Peyer's patch (tissue), 4 donors: ENCODE measurements at regions not wholly inside any gene's neighbourhood (a gene's known extent, or its start where the extent isn't known, plus 50 kb on each side); places are given as distances from the start of the nearest gene placed in this dataset.

Experiments used
- POLR2A ChIP-seq, 2 donors: fragments of 450-650 bp; IDR thresholded peaks; one replicate each; pipeline ENCODE4 v1.5.1; 2017; ENCODE audit warnings: antibody characterized with exemption in 2 of 2, mild to moderate bottlenecking in 2 of 2, moderate library complexity in 2 of 2
- TF ChIP-seq, protein P1 (sequence below), 6 experiments: fragments of 450-650 bp in 4 of 6; fragments of 200-600 bp in 2 of 6; sonication (generic) in 1 of 6; IDR thresholded peaks; one replicate each; pipeline ENCODE4 v1.5.1; 2017 to 2019; ENCODE audit warnings: antibody characterized with exemption in 6 of 6, mild to moderate bottlenecking in 3 of 6, moderate library complexity in 1 of 6

DNA sequence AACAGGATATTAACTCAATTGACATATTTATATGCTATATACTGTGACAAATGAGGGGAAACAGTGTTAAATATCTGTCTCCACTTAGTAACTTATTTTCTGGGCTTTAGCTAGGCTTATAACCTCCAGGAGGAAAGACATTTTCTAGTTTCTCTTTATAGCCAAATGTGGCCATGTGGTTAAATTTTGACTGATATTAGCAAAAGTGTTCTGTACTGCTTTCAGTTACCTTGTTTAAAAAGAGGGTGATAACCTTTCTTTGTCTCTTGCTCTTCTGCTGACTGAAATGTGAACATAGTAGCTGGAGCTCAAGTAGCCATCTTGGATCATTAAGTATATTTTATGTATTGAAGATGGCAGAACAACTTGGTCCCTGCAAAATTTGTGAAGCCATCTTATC, 253.7 kb downstream of the PDHA2 start:
- TF ChIP-seq, protein P1, sequence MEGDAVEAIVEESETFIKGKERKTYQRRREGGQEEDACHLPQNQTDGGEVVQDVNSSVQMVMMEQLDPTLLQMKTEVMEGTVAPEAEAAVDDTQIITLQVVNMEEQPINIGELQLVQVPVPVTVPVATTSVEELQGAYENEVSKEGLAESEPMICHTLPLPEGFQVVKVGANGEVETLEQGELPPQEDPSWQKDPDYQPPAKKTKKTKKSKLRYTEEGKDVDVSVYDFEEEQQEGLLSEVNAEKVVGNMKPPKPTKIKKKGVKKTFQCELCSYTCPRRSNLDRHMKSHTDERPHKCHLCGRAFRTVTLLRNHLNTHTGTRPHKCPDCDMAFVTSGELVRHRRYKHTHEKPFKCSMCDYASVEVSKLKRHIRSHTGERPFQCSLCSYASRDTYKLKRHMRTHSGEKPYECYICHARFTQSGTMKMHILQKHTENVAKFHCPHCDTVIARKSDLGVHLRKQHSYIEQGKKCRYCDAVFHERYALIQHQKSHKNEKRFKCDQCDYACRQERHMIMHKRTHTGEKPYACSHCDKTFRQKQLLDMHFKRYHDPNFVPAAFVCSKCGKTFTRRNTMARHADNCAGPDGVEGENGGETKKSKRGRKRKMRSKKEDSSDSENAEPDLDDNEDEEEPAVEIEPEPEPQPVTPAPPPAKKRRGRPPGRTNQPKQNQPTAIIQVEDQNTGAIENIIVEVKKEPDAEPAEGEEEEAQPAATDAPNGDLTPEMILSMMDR (IDR thresholded peaks at IDR 0.05) = no peak
- TF ChIP-seq POLR2A (IDR thresholded peaks at IDR 0.05) = no peak
